ENCODE measurements at regions not wholly inside any gene's neighbourhood (a gene's known extent, or its start where the extent isn't known, plus 50 kb on each side); places are given as distances from the start of the nearest gene placed in this dataset.

DNA sequence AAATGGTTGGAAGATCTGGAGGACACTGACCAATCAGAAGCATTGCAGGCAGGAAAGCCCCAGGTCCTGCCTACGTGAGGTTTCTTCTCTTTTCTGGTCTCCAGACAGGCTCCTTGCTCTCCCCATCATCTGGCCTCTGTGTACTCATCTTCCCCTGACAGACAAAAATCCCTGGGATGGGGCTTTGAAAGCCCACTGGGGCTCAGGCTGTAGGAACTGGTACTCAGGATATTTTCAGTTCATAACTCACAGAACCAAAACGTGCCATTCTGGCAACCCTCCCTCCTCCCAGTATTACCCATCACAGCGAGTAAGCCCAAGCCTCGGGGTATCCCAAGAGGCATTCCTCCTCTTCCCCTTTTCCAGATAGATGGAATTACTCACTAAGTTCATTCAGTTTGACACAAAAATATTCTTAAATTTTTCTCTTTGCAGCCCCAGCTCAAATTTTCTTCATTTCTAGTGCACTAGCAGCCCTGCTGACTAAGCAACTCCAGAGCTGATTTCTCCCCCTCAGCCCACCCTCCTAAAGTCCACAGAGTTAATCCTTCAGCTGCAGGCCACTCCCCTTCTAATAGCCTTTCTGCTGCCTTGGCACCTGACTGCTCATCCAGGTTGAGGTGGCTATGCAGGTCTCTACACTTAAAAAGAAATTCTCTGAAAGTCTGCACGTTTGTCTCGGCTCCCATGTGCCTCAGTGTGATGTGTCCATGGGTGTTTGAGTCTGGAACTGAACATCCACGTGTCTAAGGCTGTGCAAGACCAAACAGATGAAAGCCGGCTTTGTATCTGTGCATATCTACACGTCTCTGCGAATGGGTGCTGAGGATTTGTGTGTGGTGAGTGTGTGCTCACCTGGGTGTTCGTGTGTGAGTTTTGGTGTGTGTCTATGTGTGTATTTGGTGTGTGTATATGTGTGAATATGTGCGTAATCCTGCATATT, 331.4 kb downstream of the CCSER2 start:
- Mint-ChIP-seq H3K27me3 (peaks cover 6 to 8% (median 7%) of the 10 kb centered on the region in 3 donors), H3K27ac (peak overlapping the region in 1 of 6 donors; percentile 57), H3K4me1 (peaks cover 0 to 10% (median 1%) of the 10 kb centered on the region in 3 donors), H3K4me3 (no peak overlapping the region), H3K9me3 (peaks cover 0 to 3% (median 0%) of the 10 kb centered on the region in 7 donors), H3K36me3 (no peaks in the 10 kb centered on the region)
- ATAC-seq (ENCODE audit: low read depth in 2 of 2) (no peak), DNase-seq (no peak)

DNA sequence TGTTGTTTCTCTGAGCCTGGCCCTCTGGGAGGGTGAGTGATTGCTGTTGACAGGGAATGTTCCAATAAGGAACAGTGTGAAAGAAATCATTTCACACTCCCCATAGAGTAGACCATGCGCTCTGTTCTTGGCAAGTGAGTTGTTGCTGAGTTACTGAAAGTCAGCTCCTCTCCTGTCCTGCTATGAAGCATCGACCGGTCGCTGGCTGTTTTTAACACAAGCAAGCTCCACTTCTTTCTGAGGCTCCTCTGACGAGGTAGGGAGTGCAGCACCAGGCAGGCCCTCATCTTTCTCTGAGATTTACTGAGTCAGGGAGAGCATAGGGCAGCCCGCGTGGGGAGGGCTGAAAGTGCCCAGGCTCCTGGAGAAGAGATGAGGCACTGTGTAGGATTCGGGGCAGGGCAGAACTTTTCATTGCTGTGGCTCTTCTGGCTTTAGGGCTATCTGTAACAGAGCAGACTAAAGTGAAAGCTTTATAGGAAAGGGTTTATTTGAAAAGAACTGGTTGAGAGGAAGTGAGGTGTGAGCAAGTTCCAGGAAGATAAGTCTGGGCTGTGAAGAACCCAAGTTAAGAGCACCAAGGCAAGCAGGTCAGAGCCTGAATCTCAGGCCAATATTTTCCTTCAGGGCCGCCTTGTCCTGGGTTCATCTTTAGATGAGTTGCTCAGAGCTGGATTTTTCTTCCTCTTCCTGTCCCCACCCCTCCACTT, 332.2 kb downstream of the CCSER2 start:
- no peak for ATAC-seq (ENCODE audit: low read depth in 2 of 2)
- Mint-ChIP-seq H3K36me3 (no peaks in the 10 kb centered on the region), H3K4me3 (no peak overlapping the region), H3K4me1 (peaks cover 0 to 6% (median 0%) of the 10 kb centered on the region in 3 donors), H3K27me3 (peaks cover 6 to 8% (median 7%) of the 10 kb centered on the region in 3 donors), H3K9me3 (peaks cover 0 to 3% (median 0%) of the 10 kb centered on the region in 7 donors), H3K27ac (no peak overlapping the region)
- no peak for DNase-seq

DNA sequence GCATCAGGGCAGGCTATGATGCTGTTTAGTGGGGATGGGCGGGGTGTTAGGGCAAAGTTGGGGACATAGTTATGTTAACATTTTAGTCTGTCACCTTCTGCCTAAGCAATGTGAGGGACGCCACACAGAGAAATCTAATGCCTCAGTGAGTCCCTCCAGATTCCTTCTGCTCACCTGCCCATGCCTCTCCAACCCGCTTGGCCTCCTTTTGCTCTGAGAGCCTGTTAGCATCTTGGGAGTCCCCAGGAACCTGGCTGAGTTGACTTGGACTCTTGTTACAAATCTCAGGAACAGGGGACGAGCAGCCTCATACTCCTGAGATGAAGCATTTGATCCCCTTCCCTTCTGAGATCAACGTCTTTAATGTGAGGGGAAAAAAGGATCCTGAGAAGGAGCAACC, 336.8 kb downstream of the CCSER2 start:
- DNase-seq (no peak), ATAC-seq (ENCODE audit: low read depth in 2 of 2) (no peak)
- H3K9me3 Mint-ChIP-seq, result peaks cover 0 to 1% (median 0%) of the 10 kb centered on the region in 7 donors
- H3K27ac Mint-ChIP-seq, result no peak overlapping the region
- H3K36me3 Mint-ChIP-seq, result no peaks in the 10 kb centered on the region
- no peak overlapping the region for H3K4me3 Mint-ChIP-seq
- peaks cover 3 to 8% (median 4%) of the 10 kb centered on the region in 3 donors for H3K27me3 Mint-ChIP-seq
- no peaks in the 10 kb centered on the region for H3K4me1 Mint-ChIP-seq

DNA sequence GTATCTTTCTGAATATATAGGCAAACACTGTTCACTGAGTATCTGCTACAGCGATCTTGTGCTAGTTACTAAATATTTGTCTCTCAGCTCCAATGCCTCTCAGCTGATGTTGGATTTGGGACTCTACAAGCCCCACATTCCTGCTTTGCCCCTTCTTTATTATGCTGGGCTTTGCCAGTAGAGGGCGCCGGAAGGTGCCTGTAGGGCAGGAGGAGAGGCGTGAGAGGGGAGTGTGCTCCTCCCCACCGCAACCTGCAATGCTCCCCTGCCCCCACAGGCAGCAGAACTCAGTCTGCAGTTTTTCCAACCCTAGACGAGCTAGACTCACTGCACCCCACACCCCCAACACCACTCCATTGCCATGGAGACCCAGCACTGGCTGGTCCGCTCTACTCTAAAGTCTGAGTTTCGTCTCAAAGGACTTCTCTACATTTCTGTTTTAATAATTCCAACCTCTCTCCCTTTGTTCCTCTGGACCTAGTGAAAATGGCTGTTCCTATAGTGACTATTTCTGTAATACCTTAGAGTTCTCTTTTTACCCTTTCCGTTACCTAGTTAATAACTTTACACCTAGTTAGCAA, 337.6 kb downstream of the CCSER2 start:
- ATAC-seq (ENCODE audit: low read depth in 2 of 2), result no peak
- DNase-seq, result no peak
- no peak overlapping the region for H3K27ac Mint-ChIP-seq
- H3K4me3 Mint-ChIP-seq, result no peak overlapping the region
- peaks cover 0 to 8% (median 0%) of the 10 kb centered on the region in 3 donors for H3K27me3 Mint-ChIP-seq
- H3K4me1 Mint-ChIP-seq, result no peaks in the 10 kb centered on the region
- H3K9me3 Mint-ChIP-seq, result peaks cover 0 to 1% (median 0%) of the 10 kb centered on the region in 7 donors
- no peaks in the 10 kb centered on the region for H3K36me3 Mint-ChIP-seq

DNA sequence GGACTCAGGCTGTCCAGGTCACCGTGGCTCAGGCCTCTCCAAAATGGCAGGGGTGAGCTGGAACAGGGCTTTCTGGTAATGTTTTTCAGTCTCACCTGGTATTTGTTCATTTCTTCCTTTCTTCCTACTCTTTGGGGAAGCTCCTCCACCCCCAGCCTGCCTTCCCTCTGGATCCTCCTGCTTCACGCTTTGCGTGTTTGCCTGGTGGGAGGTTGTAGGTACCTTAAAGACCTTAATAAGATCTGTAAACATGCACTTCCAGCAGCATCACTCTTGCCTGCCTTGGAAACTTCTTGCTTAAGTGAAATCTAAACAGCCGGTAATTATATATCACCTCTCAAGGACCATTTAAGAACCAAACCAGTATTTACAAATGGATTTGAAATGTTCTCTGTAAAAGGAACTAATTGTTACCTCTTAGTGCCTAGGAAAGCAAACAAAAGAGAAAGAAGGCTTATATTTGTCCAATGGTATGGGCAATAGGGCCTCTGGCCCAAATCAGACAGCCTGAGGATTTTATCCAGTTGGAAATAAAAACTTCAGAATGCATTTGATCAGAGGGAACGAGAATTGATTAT, 339.9 kb downstream of the CCSER2 start:
- Mint-ChIP-seq H3K27me3 (peaks cover 0 to 12% (median 0%) of the 10 kb centered on the region in 3 donors), H3K9me3 (peaks cover 0 to 2% (median 0%) of the 10 kb centered on the region in 7 donors), H3K4me1 (no peaks in the 10 kb centered on the region), H3K4me3 (no peak overlapping the region), H3K27ac (no peak overlapping the region), H3K36me3 (no peaks in the 10 kb centered on the region)
- ATAC-seq (ENCODE audit: low read depth in 2 of 2) (no peak), DNase-seq (no peak)

DNA sequence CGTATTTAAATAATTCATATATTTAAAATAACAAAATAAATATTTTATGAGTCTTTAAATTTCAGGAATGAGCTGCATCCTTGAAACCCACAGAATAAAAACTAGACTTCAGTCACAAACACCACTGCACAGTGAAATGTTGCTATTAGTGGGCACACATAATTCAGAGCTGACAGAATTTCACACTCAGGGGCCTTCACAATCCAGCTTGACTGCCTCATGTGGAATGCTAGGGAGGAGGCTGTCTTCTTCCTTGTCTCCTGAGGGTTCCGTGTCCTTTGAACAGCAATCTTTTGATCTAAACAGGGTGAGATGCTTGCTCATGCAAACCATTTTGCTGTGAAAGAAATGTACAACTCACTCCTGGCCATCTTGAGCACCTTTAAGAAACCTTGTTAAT, 346.7 kb downstream of the CCSER2 start:
- DNase-seq (no peak), ATAC-seq (ENCODE audit: low read depth in 2 of 2) (no peak)
- H3K9me3 Mint-ChIP-seq, result peaks cover 0 to 2% (median 0%) of the 10 kb centered on the region in 7 donors
- no peaks in the 10 kb centered on the region for H3K36me3 Mint-ChIP-seq
- no peak overlapping the region for H3K27ac Mint-ChIP-seq
- H3K27me3 Mint-ChIP-seq, result peaks cover 0 to 3% (median 0%) of the 10 kb centered on the region in 3 donors
- no peak overlapping the region for H3K4me3 Mint-ChIP-seq
- no peaks in the 10 kb centered on the region for H3K4me1 Mint-ChIP-seq

DNA sequence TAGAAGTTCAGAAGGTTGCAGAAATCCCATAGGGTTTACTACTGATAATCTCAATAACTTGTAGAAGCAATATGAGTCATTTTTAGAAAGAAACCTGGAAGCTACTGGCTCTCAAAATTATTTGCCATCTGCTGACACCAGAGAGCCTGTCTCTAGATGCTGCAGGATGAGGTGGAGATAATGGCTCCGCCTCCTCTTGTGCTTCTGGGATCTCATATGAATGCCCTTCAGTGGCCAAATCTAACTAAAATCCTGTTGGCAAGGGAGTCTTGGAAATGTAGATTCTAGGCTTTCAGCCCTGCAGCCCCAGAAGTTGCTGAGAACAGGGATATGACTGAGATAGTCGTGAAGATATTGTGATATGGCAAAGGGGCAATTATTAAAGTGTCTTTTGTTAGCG, 348.1 kb downstream of the CCSER2 start:
- DNase-seq (no peak), ATAC-seq (ENCODE audit: low read depth in 2 of 2) (no peak)
- Mint-ChIP-seq H3K27me3 (peaks cover 0 to 3% (median 0%) of the 10 kb centered on the region in 3 donors), H3K9me3 (peaks cover 0 to 2% (median 0%) of the 10 kb centered on the region in 7 donors), H3K36me3 (no peaks in the 10 kb centered on the region), H3K4me3 (no peak overlapping the region), H3K27ac (no peak overlapping the region), H3K4me1 (no peaks in the 10 kb centered on the region)

DNA sequence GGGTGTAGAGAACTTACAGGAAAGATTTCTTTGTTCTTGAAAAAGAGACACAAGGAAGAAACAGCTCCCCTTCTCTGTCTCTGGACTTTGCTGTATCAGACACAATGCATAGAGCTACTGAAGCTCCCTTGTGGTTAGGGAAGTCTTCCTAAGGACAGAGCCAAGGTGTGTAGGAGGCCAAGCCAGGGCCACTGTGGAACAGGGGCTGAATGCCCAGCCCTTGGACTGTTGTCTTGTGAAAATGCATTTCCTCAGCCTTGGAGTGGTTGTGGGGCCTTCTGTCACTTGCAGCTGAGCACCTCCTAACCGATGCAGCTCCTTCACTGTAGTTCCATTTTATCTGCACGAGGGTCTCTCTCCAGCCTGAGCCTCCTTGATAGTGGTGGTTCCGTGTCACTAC, 353.4 kb downstream of the CCSER2 start:
- ATAC-seq (ENCODE audit: low read depth in 2 of 2) (no peak), DNase-seq (no peak)
- Mint-ChIP-seq H3K27ac (no peak overlapping the region), H3K4me1 (no peaks in the 10 kb centered on the region), H3K4me3 (no peak overlapping the region), H3K9me3 (no peaks in the 10 kb centered on the region), H3K27me3 (peaks cover 0 to 7% (median 5%) of the 10 kb centered on the region in 3 donors), H3K36me3 (no peaks in the 10 kb centered on the region)

DNA sequence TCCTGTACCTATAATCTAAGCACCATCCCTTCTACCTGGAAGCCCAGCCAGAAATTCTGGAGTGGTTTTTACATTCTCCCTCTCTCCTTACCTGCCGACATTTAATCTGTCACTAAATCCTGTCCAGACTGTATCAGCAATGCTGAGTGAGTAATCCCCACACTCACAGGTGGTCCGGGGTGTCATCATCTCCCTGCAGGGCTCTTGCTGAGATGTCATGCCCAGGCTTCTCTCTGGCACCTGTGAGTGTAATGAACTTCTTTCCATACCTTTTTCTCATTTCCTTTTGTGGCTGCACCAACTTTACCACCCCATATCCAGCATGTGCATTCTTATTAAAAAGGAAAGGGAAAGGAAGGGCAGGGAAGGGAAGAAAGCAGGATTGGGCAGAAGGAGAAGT, 355.2 kb downstream of the CCSER2 start:
- Mint-ChIP-seq H3K27ac (no peak overlapping the region), H3K9me3 (peaks cover 0 to 3% (median 0%) of the 10 kb centered on the region in 7 donors), H3K36me3 (no peaks in the 10 kb centered on the region), H3K27me3 (peaks cover 0 to 7% (median 5%) of the 10 kb centered on the region in 3 donors), H3K4me3 (no peak overlapping the region), H3K4me1 (no peaks in the 10 kb centered on the region)
- ATAC-seq (ENCODE audit: low read depth in 2 of 2) (no peak), DNase-seq (no peak)

DNA sequence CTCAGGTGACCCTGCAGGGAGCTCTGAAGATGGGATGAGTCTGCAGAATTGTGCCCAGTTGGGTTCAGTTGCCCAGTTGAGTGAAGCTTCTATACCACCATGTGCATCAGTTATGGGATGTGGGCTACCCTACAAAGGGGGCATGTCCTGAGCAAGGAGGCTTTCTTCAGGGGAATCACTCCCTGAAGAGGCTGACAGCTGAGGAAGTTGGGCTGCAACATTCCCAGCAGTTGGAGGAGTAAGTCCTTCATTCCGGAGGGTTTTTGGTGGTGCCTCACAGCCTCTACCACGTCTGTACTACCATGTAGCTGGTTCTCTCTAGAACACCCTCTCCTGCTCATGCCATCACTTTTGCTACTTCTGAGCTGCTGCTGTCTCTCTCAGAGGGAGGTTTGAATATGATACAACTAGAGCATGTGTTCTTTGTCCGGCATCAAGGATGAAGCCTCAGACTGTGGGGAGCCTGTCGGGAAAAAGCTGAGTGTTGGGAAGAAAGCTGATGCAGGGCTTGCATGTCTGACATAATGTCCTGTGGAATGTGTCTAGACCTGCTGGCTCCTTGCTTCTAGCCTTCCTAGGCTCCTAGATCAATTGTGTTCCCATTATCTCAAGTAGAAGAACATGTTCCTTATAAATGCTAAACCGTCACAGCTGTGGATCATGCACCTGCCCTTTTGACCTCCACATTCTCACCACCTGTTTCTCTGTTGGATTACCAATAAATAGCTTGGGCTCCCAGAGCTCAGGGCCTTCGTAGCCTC, 355.8 kb downstream of the CCSER2 start:
- no peak overlapping the region for H3K27ac Mint-ChIP-seq
- no peaks in the 10 kb centered on the region for H3K36me3 Mint-ChIP-seq
- H3K4me1 Mint-ChIP-seq, result no peaks in the 10 kb centered on the region
- DNase-seq (no peak), ATAC-seq (ENCODE audit: low read depth in 2 of 2) (no peak)
- H3K27me3 Mint-ChIP-seq, result peaks cover 3 to 7% (median 5%) of the 10 kb centered on the region in 3 donors
- H3K4me3 Mint-ChIP-seq, result no peak overlapping the region
- H3K9me3 Mint-ChIP-seq, result peaks cover 0 to 3% (median 0%) of the 10 kb centered on the region in 7 donors

DNA sequence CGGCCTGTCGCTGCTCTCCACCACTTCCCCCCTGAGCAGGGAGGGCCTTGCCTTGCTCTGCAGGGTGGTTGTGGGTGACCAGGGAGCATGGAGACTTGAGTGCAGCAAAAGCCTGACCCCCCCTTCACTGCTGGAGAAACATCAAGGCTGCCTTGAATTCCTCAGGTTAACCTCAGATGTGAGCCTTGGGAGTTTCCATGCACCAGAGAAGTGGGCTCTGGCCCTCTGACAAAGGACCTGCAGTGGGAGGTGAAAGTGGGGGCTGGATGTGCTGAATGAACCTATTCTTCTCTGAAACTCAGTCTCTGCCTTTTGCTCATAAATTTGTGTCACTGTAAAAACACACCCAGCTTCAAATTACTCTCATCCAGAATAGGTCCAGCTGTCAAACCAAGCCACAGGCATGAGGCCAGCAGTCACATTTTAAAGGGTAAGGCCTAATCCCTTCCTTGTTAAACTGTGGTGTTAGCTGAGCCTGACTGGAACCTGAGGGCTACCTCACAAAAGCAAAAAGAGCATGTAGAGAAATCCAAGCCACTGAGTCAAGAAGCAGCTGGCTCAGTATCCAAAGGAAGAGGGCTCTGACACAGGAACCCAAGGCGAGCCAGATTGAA, 356.8 kb downstream of the CCSER2 start:
- H3K27me3 Mint-ChIP-seq, result peaks cover 4 to 7% (median 5%) of the 10 kb centered on the region in 3 donors
- no peaks in the 10 kb centered on the region for H3K36me3 Mint-ChIP-seq
- ATAC-seq (ENCODE audit: low read depth in 2 of 2) (no peak), DNase-seq (no peak)
- H3K4me1 Mint-ChIP-seq, result no peaks in the 10 kb centered on the region
- no peak overlapping the region for H3K4me3 Mint-ChIP-seq
- H3K27ac Mint-ChIP-seq, result no peak overlapping the region
- peaks cover 0 to 3% (median 0%) of the 10 kb centered on the region in 7 donors for H3K9me3 Mint-ChIP-seq

DNA sequence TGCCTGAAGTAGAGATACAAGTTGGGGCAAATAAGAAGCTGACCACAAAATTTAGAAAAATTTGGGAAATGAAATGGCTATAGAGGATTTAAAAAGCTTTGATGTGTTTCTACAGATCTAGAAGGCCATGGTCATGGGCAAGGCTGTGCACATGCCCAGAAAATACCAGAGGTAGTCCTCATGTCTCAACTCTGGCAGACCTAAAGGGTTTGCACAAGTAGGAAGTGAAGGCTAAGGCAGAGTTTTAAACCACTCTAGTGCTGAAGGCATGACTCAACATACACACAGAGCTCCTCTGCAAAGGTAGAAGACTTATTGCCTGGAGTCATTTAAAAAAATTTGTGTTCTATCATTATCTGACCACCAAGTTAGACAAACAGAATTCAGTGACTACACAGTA, 364.6 kb downstream of the CCSER2 start:
- no peak for ATAC-seq (ENCODE audit: low read depth in 2 of 2)
- Mint-ChIP-seq H3K4me3 (no peak overlapping the region), H3K36me3 (no peaks in the 10 kb centered on the region), H3K9me3 (peaks cover 0 to 14% (median 9%) of the 10 kb centered on the region in 7 donors), H3K27ac (no peak overlapping the region), H3K27me3 (peaks cover 0 to 4% (median under 1%) of the 10 kb centered on the region in 3 donors), H3K4me1 (no peaks in the 10 kb centered on the region)
- no peak for DNase-seq
